ENCODE measurements at regions not wholly inside any gene's neighbourhood (a gene's known extent, or its start where the extent isn't known, plus 50 kb on each side); places are given as distances from the start of the nearest gene placed in this dataset.

GRCh38 chr13:111559612-111560403 lies 239.4 kb downstream of the TEX29 start:
- no peak overlapping the region for H3K27ac ChIP-seq (ENCODE audit: low read depth, low read length)
- no peak overlapping the region for H3K4me3 Mint-ChIP-seq
- H3K4me1 Mint-ChIP-seq, result peaks cover 0 to 3% (median 0%) of the 10 kb centered on the region in 4 donors
- intact Hi-C loops (cut with micrococcal nuclease), result no loop called here
- ChIA-PET CTCF (ENCODE audit: partially characterized antibody) (no interaction called here), POLR2A (ENCODE audit: partially characterized antibody) (no interaction called here)
- no peaks in the 10 kb centered on the region for H3K9me3 Mint-ChIP-seq
- no peak overlapping the region for H3K4me3 ChIP-seq (ENCODE audit: low read length in 2 of 2)
- DNase-seq, result no peak
- no peaks in the 10 kb centered on the region for H3K36me3 Mint-ChIP-seq
- H3K36me3 ChIP-seq (ENCODE audit: insufficient read depth, low read length), result no peaks in the 10 kb centered on the region
- H3K27me3 ChIP-seq (ENCODE audit: insufficient read depth, low read length), result no peaks in the 10 kb centered on the region
- H3K27ac Mint-ChIP-seq, result no peak overlapping the region
- H3K27me3 Mint-ChIP-seq, result peaks cover 8 to 13% of the 10 kb centered on the region in 2 donors
- H3K4me1 ChIP-seq (ENCODE audit: insufficient read depth, low read length), result no peaks in the 10 kb centered on the region
- no peaks in the 10 kb centered on the region for H3K9me3 ChIP-seq (ENCODE audit: control insufficient read depth in 1 of 2, low read length in 2 of 2)

GRCh38 chr13:111561091-111561781 lies 240.8 kb downstream of the TEX29 start:
- H3K36me3 ChIP-seq (ENCODE audit: insufficient read depth, low read length), result no peaks in the 10 kb centered on the region
- H3K27me3 ChIP-seq (ENCODE audit: insufficient read depth, low read length), result no peaks in the 10 kb centered on the region
- H3K27ac Mint-ChIP-seq, result no peak overlapping the region
- peaks cover 5 to 13% of the 10 kb centered on the region in 2 donors for H3K27me3 Mint-ChIP-seq
- H3K9me3 Mint-ChIP-seq, result no peaks in the 10 kb centered on the region
- ChIA-PET POLR2A (ENCODE audit: partially characterized antibody) (no interaction called here), CTCF (ENCODE audit: partially characterized antibody) (no interaction called here)
- H3K4me3 Mint-ChIP-seq, result no peak overlapping the region
- no peaks in the 10 kb centered on the region for H3K4me1 ChIP-seq (ENCODE audit: insufficient read depth, low read length)
- DNase-seq, result no peak
- H3K4me1 Mint-ChIP-seq, result peaks cover 0 to 3% (median 0%) of the 10 kb centered on the region in 4 donors
- H3K9me3 ChIP-seq (ENCODE audit: control insufficient read depth in 1 of 2, low read length in 2 of 2), result no peaks in the 10 kb centered on the region
- H3K4me3 ChIP-seq (ENCODE audit: low read length in 2 of 2), result no peak overlapping the region
- no peaks in the 10 kb centered on the region for H3K36me3 Mint-ChIP-seq
- no peak overlapping the region for H3K27ac ChIP-seq (ENCODE audit: low read depth, low read length)
- intact Hi-C loops (cut with micrococcal nuclease), result no loop called here

- Histone ChIP-seq H3K27ac (ENCODE audit: low read depth, low read length) (no peak overlapping the region), H3K27me3 (ENCODE audit: insufficient read depth, low read length) (no peaks in the 10 kb centered on the region), H3K36me3 (ENCODE audit: insufficient read depth, low read length) (no peaks in the 10 kb centered on the region), H3K9me3 (ENCODE audit: control insufficient read depth in 1 of 2, low read length in 2 of 2) (no peaks in the 10 kb centered on the region), H3K4me1 (ENCODE audit: insufficient read depth, low read length) (no peaks in the 10 kb centered on the region), H3K4me3 (ENCODE audit: low read length in 2 of 2) (no peak overlapping the region)
- Mint-ChIP-seq H3K4me3 (no peak overlapping the region), H3K36me3 (no peaks in the 10 kb centered on the region), H3K4me1 (peaks cover 0 to 3% (median 0%) of the 10 kb centered on the region in 4 donors), H3K9me3 (peaks cover 0 to under 1% (median 0%) of the 10 kb centered on the region in 8 donors), H3K27me3 (peaks cover 7 to 13% of the 10 kb centered on the region in 2 donors), H3K27ac (no peak overlapping the region)
- POLR2A ChIA-PET (ENCODE audit: partially characterized antibody), result no interaction called here
- no peak for DNase-seq
- intact Hi-C loops (cut with micrococcal nuclease), result no loop called here
- CTCF ChIA-PET (ENCODE audit: partially characterized antibody), result no interaction called here
Observed at GRCh38 chr13:111562716-111563115, 242.3 kb downstream of the TEX29 start.

- Histone ChIP-seq H3K36me3 (ENCODE audit: insufficient read depth, low read length) (no peaks in the 10 kb centered on the region), H3K4me1 (ENCODE audit: insufficient read depth, low read length) (no peaks in the 10 kb centered on the region), H3K27me3 (ENCODE audit: insufficient read depth, low read length) (no peaks in the 10 kb centered on the region), H3K4me3 (ENCODE audit: low read length in 2 of 2) (no peak overlapping the region), H3K9me3 (ENCODE audit: control insufficient read depth in 1 of 2, low read length in 2 of 2) (no peaks in the 10 kb centered on the region), H3K27ac (ENCODE audit: low read depth, low read length) (no peak overlapping the region)
- CTCF ChIA-PET (ENCODE audit: partially characterized antibody), result no interaction called here
- POLR2A ChIA-PET (ENCODE audit: partially characterized antibody), result no interaction called here
- intact Hi-C loops (cut with micrococcal nuclease), result no loop called here
- Mint-ChIP-seq H3K27ac (no peak overlapping the region), H3K36me3 (no peaks in the 10 kb centered on the region), H3K27me3 (peaks cover 7 to 11% of the 10 kb centered on the region in 2 donors), H3K4me1 (peaks cover 0 to 3% (median 0%) of the 10 kb centered on the region in 4 donors), H3K4me3 (no peak overlapping the region), H3K9me3 (peaks cover 0 to 6% (median 1%) of the 10 kb centered on the region in 8 donors)
- DNase-seq, result no peak
Observed at GRCh38 chr13:111564606-111565005, 244.2 kb downstream of the TEX29 start.

GRCh38 chr13:111565400-111565799 lies 245.0 kb downstream of the TEX29 start:
- Histone ChIP-seq H3K9me3 (ENCODE audit: control insufficient read depth in 1 of 2, low read length in 2 of 2) (no peaks in the 10 kb centered on the region), H3K27me3 (ENCODE audit: insufficient read depth, low read length) (no peaks in the 10 kb centered on the region), H3K27ac (ENCODE audit: low read depth, low read length) (no peak overlapping the region), H3K4me3 (ENCODE audit: low read length in 2 of 2) (no peak overlapping the region), H3K36me3 (ENCODE audit: insufficient read depth, low read length) (no peaks in the 10 kb centered on the region), H3K4me1 (ENCODE audit: insufficient read depth, low read length) (no peaks in the 10 kb centered on the region)
- peaks cover 10 to 11% of the 10 kb centered on the region in 2 donors for H3K27me3 Mint-ChIP-seq
- H3K9me3 Mint-ChIP-seq, result peaks cover 0 to 6% (median 1%) of the 10 kb centered on the region in 8 donors
- intact Hi-C loops (cut with micrococcal nuclease), result no loop called here
- DNase-seq, result no peak
- H3K36me3 Mint-ChIP-seq, result no peaks in the 10 kb centered on the region
- CTCF ChIA-PET (ENCODE audit: partially characterized antibody), result no interaction called here
- H3K4me1 Mint-ChIP-seq, result peaks cover 0 to 3% (median 0%) of the 10 kb centered on the region in 4 donors
- H3K4me3 Mint-ChIP-seq, result no peak overlapping the region
- POLR2A ChIA-PET (ENCODE audit: partially characterized antibody), result no interaction called here
- H3K27ac Mint-ChIP-seq, result no peak overlapping the region

GRCh38 chr13:111566567-111566966 lies 246.1 kb downstream of the TEX29 start:
- Mint-ChIP-seq H3K36me3 (no peaks in the 10 kb centered on the region), H3K9me3 (peaks cover 0 to 6% (median 1%) of the 10 kb centered on the region in 8 donors), H3K4me3 (no peak overlapping the region), H3K27ac (no peak overlapping the region), H3K27me3 (peaks cover 8 to 10% of the 10 kb centered on the region in 2 donors), H3K4me1 (peaks cover 0 to 2% (median 0%) of the 10 kb centered on the region in 4 donors)
- DNase-seq, result no peak
- ChIA-PET CTCF (ENCODE audit: partially characterized antibody) (no interaction called here), POLR2A (ENCODE audit: partially characterized antibody) (no interaction called here)
- Histone ChIP-seq H3K36me3 (ENCODE audit: insufficient read depth, low read length) (no peaks in the 10 kb centered on the region), H3K4me1 (ENCODE audit: insufficient read depth, low read length) (no peaks in the 10 kb centered on the region), H3K27ac (ENCODE audit: low read depth, low read length) (no peak overlapping the region), H3K27me3 (ENCODE audit: insufficient read depth, low read length) (no peaks in the 10 kb centered on the region), H3K9me3 (ENCODE audit: control insufficient read depth in 1 of 2, low read length in 2 of 2) (no peaks in the 10 kb centered on the region), H3K4me3 (ENCODE audit: low read length in 2 of 2) (no peak overlapping the region)
- intact Hi-C loops (cut with micrococcal nuclease), result no loop called here

- POLR2A ChIA-PET (ENCODE audit: partially characterized antibody), result no interaction called here
Observed at GRCh38 chr13:111567637-111568036, 247.2 kb downstream of the TEX29 start.

More at GRCh38 chr13:111567637-111568036, 247.2 kb downstream of the TEX29 start:
- Histone ChIP-seq H3K4me1 (ENCODE audit: insufficient read depth, low read length) (no peaks in the 10 kb centered on the region), H3K9me3 (ENCODE audit: control insufficient read depth in 1 of 2, low read length in 2 of 2) (no peaks in the 10 kb centered on the region), H3K36me3 (ENCODE audit: insufficient read depth, low read length) (no peaks in the 10 kb centered on the region), H3K4me3 (ENCODE audit: low read length in 2 of 2) (no peak overlapping the region), H3K27ac (ENCODE audit: low read depth, low read length) (no peak overlapping the region), H3K27me3 (ENCODE audit: insufficient read depth, low read length) (no peaks in the 10 kb centered on the region)
- Mint-ChIP-seq H3K27ac (no peak overlapping the region), H3K4me3 (no peak overlapping the region), H3K9me3 (peaks cover 0 to 6% (median 1%) of the 10 kb centered on the region in 8 donors), H3K36me3 (no peaks in the 10 kb centered on the region), H3K27me3 (peaks cover 2 to 7% of the 10 kb centered on the region in 2 donors), H3K4me1 (no peaks in the 10 kb centered on the region)
- no peak for DNase-seq
- CTCF ChIA-PET (ENCODE audit: partially characterized antibody), result no interaction called here
- intact Hi-C loops (cut with micrococcal nuclease), result no loop called here
